Vagina (tissue), 2 donors: ENCODE measurements at regions not wholly inside any gene's neighbourhood (a gene's known extent, or its start where the extent isn't known, plus 50 kb on each side); places are given as distances from the start of the nearest gene placed in this dataset.

Experiments
- DNase-seq, 2 donors: peaks; one replicate each; pipeline ENCODE4 v3.0.0-alpha.2; 2017; ENCODE audit errors: extremely low spot score in 2 of 2
- H3K27ac ChIP-seq: fragments of 200-600 bp; sonication (generic); one replicate; pipeline ENCODE4 v1.5.1; 2019
- H3K27me3 ChIP-seq: fragments of 200-600 bp; sonication (generic); one replicate; pipeline ENCODE4 v1.5.1; 2019
- H3K36me3 ChIP-seq, 2 donors: fragments of 200-600 bp; sonication (generic); one replicate each; pipeline ENCODE4 v1.5.1; 2017 to 2019
- H3K4me1 ChIP-seq: fragments of 200-600 bp; sonication (generic); one replicate; pipeline ENCODE4 v1.5.1; 2019
- H3K4me3 ChIP-seq, 2 donors: fragments of 200-600 bp; sonication (generic); 1 replicate in 1 of 2; 2 replicates in 1 of 2; pipeline ENCODE4 v1.5.1; 2016 to 2019
- H3K9me3 ChIP-seq: fragments of 200-600 bp; sonication (generic); one replicate; pipeline ENCODE4 v1.5.1; 2019
- POLR2A ChIP-seq, 2 donors: fragments of 450-650 bp; IDR thresholded peaks; one replicate each; pipeline ENCODE4 v1.6.1; 2017; ENCODE audit warnings: antibody characterized with exemption in 2 of 2, mild to moderate bottlenecking in 2 of 2, moderate library complexity in 2 of 2
- POLR2AphosphoS5 ChIP-seq, 2 donors: sonication (generic); formaldehyde crosslinking; IDR thresholded peaks; one replicate each; pipeline ENCODE4 v1.9.0; 2017; ENCODE audit warnings: antibody characterized with exemption in 2 of 2, mild to moderate bottlenecking in 2 of 2, low read depth in 1 of 2; ENCODE audit not compliant: insufficient read depth in 1 of 2
- intact Hi-C: fragments of 100-400 bp; cut with DNase I; formaldehyde crosslinking; loops from one replicate; pipeline ENCODE4 v1.15.1; 2023
- TF ChIP-seq, protein P1 (sequence below), 3 experiments: fragments of 450-650 bp in 2 of 3; fragments of 200-600 bp in 1 of 3; sonication (generic) in 1 of 3; IDR thresholded peaks; one replicate each; pipeline ENCODE4 v1.5.1; 2017 to 2019; ENCODE audit warnings: antibody characterized with exemption in 3 of 3, mild to moderate bottlenecking in 2 of 3, moderate library complexity in 2 of 3

- DNase-seq, result no peak
- TF ChIP-seq, protein P1, sequence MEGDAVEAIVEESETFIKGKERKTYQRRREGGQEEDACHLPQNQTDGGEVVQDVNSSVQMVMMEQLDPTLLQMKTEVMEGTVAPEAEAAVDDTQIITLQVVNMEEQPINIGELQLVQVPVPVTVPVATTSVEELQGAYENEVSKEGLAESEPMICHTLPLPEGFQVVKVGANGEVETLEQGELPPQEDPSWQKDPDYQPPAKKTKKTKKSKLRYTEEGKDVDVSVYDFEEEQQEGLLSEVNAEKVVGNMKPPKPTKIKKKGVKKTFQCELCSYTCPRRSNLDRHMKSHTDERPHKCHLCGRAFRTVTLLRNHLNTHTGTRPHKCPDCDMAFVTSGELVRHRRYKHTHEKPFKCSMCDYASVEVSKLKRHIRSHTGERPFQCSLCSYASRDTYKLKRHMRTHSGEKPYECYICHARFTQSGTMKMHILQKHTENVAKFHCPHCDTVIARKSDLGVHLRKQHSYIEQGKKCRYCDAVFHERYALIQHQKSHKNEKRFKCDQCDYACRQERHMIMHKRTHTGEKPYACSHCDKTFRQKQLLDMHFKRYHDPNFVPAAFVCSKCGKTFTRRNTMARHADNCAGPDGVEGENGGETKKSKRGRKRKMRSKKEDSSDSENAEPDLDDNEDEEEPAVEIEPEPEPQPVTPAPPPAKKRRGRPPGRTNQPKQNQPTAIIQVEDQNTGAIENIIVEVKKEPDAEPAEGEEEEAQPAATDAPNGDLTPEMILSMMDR (IDR thresholded peaks at IDR 0.05), result no peak
- TF ChIP-seq POLR2AphosphoS5 (IDR thresholded peaks at IDR 0.05; ENCODE audit: insufficient read depth in 1 of 2, low read depth in 1 of 2) (no peak), POLR2A (IDR thresholded peaks at IDR 0.05) (no peak)
- H3K9me3 ChIP-seq, result no peaks in the 10 kb centered on the region
- H3K4me1 ChIP-seq, result no peaks in the 10 kb centered on the region
- H3K4me3 ChIP-seq, result no peak overlapping the region
- H3K27me3 ChIP-seq, result no peaks in the 10 kb centered on the region
- intact Hi-C loops, result no loop called here
- H3K27ac ChIP-seq, result no peak overlapping the region
- no peaks in the 10 kb centered on the region for H3K36me3 ChIP-seq
Measured at GRCh38 chr4:19905024-19905423, 346.7 kb upstream of the SLIT2 start.

DNA sequence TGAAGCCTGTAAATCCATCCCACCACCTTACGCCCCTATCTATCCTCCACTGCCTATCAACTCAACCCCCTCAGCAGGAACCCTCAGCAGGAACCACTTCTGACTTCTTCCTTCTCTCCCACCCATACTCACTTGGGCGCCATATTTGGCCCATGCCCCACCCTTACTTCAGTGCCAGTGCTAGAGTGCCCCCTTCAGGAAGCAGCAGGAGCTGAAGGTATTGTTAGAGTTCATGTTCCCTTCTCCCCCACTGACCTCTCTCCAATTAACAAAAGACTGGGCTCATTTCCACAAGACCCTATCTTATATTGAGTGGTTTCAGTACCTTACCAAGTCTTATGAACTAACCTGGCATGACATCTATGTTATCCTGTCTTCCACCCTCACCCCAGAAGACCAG lies 363.1 kb upstream of the SLIT2 start:
- Histone ChIP-seq H3K4me1 (no peaks in the 10 kb centered on the region), H3K4me3 (no peak overlapping the region), H3K9me3 (no peaks in the 10 kb centered on the region), H3K27ac (no peak overlapping the region), H3K36me3 (no peaks in the 10 kb centered on the region), H3K27me3 (no peaks in the 10 kb centered on the region)
- no peak for DNase-seq
- intact Hi-C loops, result no loop called here
- TF ChIP-seq, protein P1 (IDR thresholded peaks at IDR 0.05), result no peak
- TF ChIP-seq POLR2AphosphoS5 (IDR thresholded peaks at IDR 0.05; ENCODE audit: insufficient read depth in 1 of 2, low read depth in 1 of 2) (no peak), POLR2A (IDR thresholded peaks at IDR 0.05) (no peak)

DNA sequence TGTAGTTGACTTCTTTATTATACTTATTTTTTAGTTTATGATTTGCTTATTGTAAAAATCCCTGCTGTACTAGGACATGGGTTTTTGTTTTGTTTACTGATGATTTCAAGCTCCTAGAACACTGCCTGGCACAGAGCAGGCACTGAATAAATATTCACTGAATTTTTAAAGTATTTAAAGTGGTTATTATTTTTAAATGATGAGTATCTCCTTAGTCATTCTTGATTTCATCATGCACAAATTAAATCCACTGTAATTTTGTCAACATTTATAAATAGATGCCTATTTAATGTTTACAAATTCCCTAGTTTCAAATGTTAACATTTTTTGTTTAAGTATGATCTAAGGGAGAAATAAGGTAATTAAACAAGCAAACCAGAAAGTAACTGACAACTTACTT lies 367.9 kb upstream of the SLIT2 start:
- no peaks in the 10 kb centered on the region for H3K36me3 ChIP-seq
- no peaks in the 10 kb centered on the region for H3K27me3 ChIP-seq
- H3K9me3 ChIP-seq, result no peaks in the 10 kb centered on the region
- H3K27ac ChIP-seq, result no peak overlapping the region
- no peak for TF ChIP-seq POLR2AphosphoS5 (IDR thresholded peaks at IDR 0.05; ENCODE audit: insufficient read depth in 1 of 2, low read depth in 1 of 2)
- TF ChIP-seq, protein P1 (IDR thresholded peaks at IDR 0.05), result no peak
- TF ChIP-seq POLR2A (IDR thresholded peaks at IDR 0.05), result no peak
- DNase-seq, result no peak
- H3K4me1 ChIP-seq, result no peaks in the 10 kb centered on the region
- no peak overlapping the region for H3K4me3 ChIP-seq
- intact Hi-C loops, result no loop called here

DNA sequence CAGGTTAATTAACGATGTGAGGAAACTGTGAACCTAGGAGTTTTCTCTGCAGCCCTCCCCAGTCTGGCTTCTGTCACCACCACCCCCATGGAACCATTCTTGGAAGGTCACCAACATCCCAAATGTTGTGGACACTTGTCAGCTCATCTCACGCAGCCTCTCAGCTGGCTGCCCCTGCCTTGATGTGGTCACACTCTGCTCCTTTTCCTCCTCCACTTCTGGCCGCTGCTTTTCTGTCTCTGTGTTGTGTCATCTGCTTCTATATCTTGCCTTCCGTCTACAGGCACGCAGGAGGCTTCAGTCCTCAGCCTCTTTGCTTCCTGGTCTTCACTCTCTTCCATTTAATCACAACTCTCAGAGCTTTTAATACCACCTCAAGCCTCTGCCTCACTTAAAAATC lies 371.5 kb upstream of the SLIT2 start:
- TF ChIP-seq, protein P1 (IDR thresholded peaks at IDR 0.05), result no peak
- TF ChIP-seq POLR2AphosphoS5 (IDR thresholded peaks at IDR 0.05; ENCODE audit: insufficient read depth in 1 of 2, low read depth in 1 of 2) (no peak), POLR2A (IDR thresholded peaks at IDR 0.05) (no peak)
- no peak overlapping the region for H3K27ac ChIP-seq
- DNase-seq, result no peak
- no peaks in the 10 kb centered on the region for H3K4me1 ChIP-seq
- no peaks in the 10 kb centered on the region for H3K27me3 ChIP-seq
- no peaks in the 10 kb centered on the region for H3K9me3 ChIP-seq
- H3K36me3 ChIP-seq, result no peaks in the 10 kb centered on the region
- no peak overlapping the region for H3K4me3 ChIP-seq
- intact Hi-C loops, result no loop called here

DNA sequence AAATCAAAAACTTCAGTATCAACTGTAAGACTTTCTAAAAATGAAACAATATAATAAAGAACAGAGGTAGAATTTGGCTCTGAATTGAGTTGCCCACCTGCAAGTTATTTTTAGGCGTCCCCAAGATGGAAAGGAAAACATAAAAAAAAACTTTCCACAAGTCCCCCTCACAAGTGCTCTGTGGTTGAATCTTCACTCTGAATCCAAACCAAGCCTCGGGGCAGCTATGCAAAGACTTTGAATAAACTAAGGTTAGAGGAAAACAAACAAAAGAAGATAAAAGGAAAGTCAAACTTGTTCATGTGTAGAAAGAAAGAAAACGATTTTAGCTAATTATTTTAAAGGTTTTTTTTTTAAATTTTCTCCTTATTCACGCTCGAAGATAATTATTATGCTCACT lies 372.4 kb upstream of the SLIT2 start:
- Histone ChIP-seq H3K27ac (no peak overlapping the region), H3K27me3 (no peaks in the 10 kb centered on the region), H3K36me3 (no peaks in the 10 kb centered on the region), H3K9me3 (no peaks in the 10 kb centered on the region), H3K4me3 (no peak overlapping the region), H3K4me1 (no peaks in the 10 kb centered on the region)
- TF ChIP-seq, protein P1 (IDR thresholded peaks at IDR 0.05), result no peak
- DNase-seq, result no peak
- intact Hi-C loops, result no loop called here
